HG03565 (cell line): ENCODE measurements at regions not wholly inside any gene's neighbourhood (a gene's known extent, or its start where the extent isn't known, plus 50 kb on each side); places are given as distances from the start of the nearest gene placed in this dataset.
A peak's percentile ranks its signal among the peaks of the same experiment; 100 is the strongest.

ENCODE experiments used
- ATAC-seq: cut with Tn5 transposase; IDR thresholded peaks from one replicate; pipeline ENCODE4 v1.9.1; 2021; ENCODE audit warnings: mild to moderate bottlenecking, moderate library complexity; ENCODE audit not compliant: unreplicated experiment

DNA sequence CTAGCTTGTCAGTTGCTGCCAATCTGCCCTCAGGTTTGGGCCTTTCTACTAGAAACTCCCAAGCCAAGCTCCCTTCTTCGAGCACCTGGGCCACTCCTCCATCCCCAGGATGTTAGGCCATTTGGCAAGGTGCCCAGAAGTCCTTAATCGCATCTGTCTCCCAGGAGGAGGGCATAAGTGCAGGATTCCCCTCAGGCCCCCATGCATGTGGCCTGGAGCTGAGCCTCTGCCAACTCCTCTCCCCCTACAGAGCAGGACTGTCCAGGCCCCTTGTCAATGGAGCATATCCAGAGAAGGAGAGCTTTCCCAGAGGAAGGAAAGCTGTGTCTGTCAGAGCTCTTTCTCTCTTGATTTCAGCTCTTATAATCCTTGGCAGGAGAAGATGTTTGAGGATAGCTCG, 182.6 kb upstream of the ROPN1 start:
- ATAC-seq, result no peak

DNA sequence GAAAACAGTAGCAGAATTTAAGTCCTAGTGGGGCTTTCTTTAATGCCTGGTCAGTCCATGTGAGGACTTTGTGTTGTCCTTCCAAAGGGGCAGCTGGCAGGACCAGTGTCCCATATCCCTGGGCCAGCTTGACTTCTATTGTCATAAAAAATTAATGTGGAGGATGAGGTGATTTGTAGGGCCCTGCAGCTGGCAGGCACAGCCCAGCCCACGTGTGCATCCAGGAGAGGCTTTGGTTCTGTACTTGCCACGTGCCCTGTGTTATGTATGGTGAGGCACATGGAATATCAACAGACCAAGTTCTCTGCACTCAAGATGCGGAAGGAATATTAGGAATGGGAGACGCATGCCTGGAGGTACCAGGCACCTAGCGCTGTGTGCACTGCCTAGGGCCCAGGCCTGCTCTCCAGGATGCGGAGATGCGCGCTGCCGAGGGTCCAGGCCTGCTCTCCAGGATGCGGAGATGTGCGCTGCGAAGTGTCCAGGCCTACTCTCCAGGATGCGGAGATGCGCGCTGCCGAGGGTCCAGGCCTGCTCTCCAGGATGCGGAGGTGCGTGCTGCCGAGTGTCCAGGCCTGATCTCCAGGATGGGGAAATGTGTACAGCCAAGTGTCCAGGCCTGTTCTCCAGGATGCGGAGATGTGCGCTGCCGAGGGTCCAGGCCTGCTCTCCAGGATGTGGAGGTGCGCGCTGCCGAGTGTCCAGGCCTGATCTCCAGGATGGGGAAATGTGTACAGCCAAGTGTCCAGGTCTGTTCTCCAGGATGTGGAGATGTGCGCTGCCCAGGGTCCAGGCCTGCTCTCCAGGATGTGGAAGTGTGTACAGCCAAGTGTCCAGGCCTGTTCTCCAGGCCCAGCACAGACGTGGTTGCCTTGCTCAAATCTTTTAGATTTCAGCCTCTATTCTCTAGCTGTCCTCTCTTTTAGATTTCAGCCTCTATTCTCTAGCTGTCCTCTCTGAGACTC, 183.3 kb upstream of the ROPN1 start:
- ATAC-seq, result no peak

GRCh38 chr3:124177071-124177470, 185.1 kb upstream of the ROPN1 start:
- ATAC-seq, result no peak

- no peak for ATAC-seq
Measured at GRCh38 chr3:124178531-124178930, 186.6 kb upstream of the ROPN1 start.

DNA sequence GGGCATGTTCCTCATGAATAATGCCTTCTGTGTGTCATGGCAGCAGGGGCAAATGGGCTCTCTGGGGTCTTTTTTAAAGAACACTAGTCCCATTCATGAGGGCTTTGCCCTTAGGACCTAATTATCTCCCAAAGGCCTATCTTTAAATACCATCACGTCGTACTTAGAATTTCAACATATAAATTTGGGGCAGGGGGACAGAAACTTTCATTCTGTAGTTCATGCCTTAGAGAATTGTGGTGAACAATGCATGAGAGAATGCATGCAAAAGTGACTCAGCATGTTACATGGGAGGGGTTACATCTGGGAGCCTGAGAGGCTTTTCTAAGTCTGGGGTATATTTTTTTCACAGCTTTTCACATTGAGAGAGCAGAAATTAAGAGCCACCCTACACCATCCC, 208.5 kb upstream of the ROPN1 start:
- ATAC-seq, result no peak

GRCh38 chr3:124201226-124201625, 209.3 kb upstream of the ROPN1 start:
- ATAC-seq, result no peak

DNA sequence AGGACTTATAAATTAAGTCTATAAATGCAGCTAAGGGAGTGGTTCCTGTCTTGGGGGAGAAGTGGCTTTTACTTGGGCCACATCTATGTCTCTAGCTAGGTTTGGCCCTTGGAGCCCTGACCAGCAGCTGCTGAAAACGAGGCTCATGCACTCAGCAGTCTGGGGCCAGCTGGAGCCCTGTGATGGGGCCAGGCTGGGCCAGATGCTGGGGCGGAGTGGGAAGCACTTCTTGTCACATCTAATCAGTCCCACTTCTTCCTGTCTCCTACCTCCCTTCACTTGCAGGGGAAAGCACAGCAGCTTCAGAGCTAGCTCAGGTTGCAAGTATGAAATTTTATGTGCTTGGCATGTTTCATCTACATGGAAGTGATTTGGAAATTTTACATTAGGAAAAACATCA, 209.9 kb upstream of the ROPN1 start:
- no peak for ATAC-seq

GRCh38 chr3:124202754-124203153, 210.8 kb upstream of the ROPN1 start:
- no peak for ATAC-seq

DNA sequence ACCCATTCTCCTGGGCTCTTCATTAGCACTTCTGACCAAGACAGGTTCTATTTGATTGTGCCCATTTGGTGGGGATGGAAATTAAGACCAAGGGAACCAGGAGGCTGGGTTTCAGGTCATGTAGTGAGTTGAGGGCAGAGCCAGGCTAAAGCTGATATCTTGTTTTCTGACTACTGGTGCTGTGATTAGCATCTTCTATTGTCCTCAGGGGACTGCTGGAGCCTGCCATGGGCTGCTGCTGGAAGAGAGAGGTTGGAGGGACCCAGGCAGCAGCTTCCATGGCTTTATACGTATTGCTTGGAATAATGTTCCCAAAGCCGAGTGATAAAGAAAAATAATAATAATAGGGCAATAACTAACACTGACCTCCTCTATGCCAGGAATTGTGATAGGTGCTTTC, 211.4 kb upstream of the ROPN1 start:
- ATAC-seq, result no peak

DNA sequence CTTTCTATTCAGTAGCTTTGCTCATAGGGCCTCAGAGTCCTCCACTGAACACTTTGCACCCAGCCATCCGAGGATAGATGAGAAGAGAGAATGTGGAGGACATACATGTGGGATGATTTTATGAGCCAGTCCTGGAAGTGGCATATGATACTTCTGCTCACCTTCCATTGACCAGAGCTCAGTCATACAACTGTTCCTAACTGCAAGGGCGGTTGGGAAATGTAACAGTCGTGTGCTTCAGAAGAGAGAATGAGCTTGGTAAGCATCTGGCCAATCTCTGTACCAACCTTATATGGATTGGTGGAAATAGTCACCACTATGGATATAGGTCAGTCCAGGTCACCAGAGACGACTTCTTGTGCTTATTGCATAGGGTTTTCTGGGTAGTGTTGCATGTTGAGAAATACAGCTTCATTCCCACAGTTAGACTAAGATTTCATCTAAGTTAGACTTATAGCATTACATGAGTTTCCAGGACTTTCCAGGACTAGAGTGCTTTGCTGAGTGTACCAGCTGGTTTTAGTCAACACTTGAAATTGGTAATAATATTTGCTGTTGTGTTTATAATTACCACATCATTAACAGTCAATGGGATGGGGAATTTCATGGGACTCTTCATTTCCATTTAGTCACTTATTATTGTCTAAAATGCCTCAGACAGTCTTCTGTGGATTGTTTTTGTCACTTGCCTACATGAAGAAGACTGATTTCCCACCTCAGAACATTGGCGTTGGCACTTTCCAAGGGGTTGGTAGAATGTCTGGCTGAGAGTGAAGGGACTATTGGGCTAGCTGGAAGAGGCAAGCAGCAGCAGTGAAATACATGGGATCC, 214.5 kb upstream of the ROPN1 start:
- ATAC-seq, result no peak

- no peak for ATAC-seq
Measured at GRCh38 chr3:124207077-124207476, 215.2 kb upstream of the ROPN1 start.

DNA sequence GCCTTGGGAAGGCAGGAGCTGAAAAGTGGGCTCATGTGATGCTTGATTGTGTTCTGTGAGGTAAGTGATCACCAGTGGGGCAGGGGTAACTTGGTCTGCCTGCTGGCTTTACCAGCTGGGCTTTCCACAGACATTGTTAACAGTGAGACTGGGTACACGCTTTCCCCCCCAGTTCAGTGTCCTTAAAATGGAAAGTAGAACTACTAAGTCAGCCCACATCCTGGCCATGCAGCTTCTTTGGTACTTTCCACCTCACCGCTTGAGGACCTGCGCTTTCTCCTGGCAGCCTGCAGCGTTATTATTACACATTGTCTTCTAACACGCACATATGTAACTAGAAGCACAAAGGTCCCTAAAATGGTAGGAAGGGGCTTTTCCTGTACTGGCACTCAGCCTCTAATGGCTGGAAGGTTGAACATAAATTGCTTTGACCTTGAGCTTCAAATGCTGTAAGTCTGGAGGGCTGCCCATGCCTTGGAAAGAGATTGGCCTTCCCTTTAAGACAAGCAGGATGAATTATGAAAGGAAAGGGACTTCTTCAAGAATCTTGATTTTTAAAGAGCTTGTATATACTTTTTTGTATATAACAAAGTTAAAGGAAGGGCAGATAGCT, 216.1 kb upstream of the ROPN1 start:
- peak; percentile 69 for ATAC-seq

DNA sequence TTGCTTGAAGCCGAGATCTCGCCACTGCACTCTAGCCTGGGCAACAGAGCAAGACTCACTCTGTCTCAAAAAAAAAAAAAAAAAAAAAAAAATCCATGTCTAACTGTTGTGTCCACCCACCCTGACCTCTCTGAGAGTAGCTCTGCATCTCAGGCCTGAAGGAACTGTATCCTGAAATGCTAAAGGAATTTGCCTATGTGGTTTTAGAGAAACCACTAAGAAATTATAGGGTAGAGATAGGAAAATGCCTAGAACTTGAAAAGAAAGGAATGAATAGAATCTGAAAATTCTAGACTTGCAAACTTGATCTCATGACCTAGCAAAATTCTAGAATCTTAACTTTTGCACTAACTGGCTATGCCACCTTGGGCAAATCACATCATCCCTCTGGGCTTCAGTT, 217.5 kb upstream of the ROPN1 start:
- no peak for ATAC-seq

- ATAC-seq, result no peak
Measured at GRCh38 chr3:124210899-124211298, 219.0 kb upstream of the ROPN1 start.

DNA sequence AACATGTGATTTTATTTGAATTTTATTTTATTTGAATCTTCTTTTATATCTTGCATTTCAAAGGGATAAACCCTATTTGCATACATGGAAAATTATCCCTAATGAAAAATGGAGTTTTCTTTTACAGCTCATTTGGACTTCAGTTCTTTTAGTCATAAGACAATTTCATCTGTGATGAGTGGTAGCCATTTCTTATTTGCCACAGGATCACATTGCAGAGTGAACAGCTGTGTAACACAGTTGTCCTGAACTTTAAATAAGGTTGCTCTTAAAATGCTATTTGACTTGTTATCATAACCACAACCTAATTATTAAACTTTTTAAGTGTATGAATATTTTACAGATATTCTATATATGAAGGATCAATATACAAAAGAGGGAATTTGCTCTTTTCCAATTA, 221.7 kb upstream of the ROPN1 start:
- ATAC-seq, result no peak

- ATAC-seq, result no peak
Measured at GRCh38 chr3:124217542-124217941, 225.6 kb upstream of the ROPN1 start.

DNA sequence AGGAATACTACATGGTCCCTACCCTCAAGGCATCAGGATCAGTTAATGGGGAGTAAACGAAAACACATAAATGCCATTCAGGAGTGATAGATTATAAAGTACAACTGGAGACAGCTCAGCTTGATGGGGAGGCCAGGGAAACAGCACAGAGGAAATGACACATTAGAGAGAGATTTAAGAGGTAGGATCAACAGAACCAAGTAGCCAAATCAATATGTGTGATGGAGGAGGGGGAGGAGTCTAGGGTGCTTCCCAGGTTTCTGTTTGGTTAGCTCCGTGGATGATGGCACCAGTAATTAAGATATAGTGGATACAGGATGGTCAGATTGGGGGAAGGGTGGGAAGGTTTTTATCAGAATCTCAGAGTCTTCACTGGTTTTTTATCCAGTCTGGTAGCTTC, 229.5 kb upstream of the ROPN1 start:
- ATAC-seq, result no peak

GRCh38 chr3:124223853-124224252, 231.9 kb upstream of the ROPN1 start:
- no peak for ATAC-seq

- no peak for ATAC-seq
Measured at GRCh38 chr3:124227150-124227630, 235.3 kb upstream of the ROPN1 start.

GRCh38 chr3:124229420-124229819, 237.5 kb upstream of the ROPN1 start:
- no peak for ATAC-seq

DNA sequence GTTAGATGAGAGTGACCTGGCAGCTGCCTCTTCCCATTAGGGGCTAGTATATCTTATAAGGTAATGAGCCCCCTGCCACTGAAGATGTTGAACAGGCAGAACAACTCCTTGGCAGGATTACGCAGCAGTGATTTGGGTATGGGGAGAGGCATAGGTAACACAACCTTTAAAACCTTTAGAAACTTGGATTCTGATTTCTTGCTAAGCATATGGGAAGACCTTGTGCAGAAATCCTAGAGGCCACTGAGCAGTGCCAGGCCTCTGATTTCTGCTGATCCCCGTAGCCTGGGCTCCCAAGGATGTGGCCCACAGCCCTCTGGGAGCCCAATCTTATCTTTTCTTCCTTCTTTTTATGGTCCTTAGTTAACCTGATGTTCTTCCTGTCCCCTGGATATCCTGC, 237.9 kb upstream of the ROPN1 start:
- no peak for ATAC-seq
